Stimulated activated CD4-positive, alpha-beta T cell treated with anti-CD3 and anti-CD28 coated beads, Interleukin-4, amount 100 ng/mL, for 4 hours (primary cell): ENCODE measurements at regions not wholly inside any gene's neighbourhood (a gene's known extent, or its start where the extent isn't known, plus 50 kb on each side); places are given as distances from the start of the nearest gene placed in this dataset.

Source experiments
- DNase-seq, 2 experiments: peaks; one replicate each; pipeline ENCODE4 v3.0.0-alpha.2; 2020

DNA sequence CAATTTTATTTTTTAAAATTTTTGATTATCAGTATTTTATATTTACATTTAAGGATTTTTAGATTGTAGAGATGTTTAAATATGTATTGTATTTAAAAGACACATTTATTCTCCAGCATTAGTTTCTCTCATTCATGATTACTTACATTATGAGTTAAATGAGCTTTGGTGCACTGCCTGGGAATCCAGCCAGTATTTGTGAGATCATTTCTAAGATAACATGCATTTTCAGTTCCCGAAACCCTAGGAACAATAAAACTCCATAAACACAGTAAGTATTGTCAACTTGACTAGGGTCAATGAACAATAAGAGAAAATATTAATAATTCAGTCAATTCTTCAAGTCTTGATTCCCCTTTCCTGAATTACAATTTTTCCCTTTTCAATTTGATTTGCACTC, 403.3 kb downstream of the PLK2 start:
- no peak for DNase-seq

- DNase-seq = no peak
Measured at GRCh38 chr5:58054018-58054417, 405.9 kb downstream of the PLK2 start.

- DNase-seq = no peak
Measured at GRCh38 chr5:58048954-58049353, 410.9 kb downstream of the PLK2 start.

GRCh38 chr5:58048185-58048925, 411.5 kb downstream of the PLK2 start:
- DNase-seq = no peak

DNA sequence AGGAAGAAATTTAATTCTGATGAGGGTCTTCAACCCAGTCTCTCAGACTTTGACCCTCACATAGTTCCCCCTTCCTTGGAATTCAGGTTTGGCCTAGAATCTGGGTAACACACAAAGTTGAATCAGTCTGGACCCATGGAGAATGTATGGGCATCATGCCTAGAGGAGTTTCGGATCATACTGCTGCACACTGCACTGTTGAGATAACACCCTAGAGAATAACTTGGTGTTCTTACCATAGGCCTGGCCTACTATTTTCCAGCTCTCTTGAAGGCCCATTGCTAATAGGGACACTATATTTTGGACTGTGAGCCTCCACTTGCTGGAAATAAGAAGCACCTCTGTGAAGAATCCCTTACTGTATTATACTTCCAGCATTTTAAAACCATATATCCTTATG, 413.5 kb downstream of the PLK2 start:
- no peak for DNase-seq

DNA sequence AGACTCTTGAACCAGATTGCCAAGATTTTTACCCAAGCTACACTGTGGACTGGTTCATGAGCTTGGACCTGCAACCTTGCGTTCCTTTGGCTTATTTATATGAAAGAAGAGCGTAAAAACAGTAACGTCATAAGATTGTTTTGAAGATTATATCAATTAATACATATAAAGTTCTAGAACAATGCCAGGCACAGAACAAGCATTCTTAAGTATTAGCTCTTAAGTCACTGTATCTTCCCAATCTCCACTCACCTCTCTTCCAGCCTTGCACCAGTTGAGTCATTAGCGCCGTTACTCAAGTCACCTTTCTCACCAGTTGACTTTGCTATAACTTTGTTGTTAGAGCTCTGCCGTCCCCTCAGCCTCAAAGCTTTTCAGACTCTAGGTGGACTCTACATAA, 415.7 kb downstream of the PLK2 start:
- no peak for DNase-seq

DNA sequence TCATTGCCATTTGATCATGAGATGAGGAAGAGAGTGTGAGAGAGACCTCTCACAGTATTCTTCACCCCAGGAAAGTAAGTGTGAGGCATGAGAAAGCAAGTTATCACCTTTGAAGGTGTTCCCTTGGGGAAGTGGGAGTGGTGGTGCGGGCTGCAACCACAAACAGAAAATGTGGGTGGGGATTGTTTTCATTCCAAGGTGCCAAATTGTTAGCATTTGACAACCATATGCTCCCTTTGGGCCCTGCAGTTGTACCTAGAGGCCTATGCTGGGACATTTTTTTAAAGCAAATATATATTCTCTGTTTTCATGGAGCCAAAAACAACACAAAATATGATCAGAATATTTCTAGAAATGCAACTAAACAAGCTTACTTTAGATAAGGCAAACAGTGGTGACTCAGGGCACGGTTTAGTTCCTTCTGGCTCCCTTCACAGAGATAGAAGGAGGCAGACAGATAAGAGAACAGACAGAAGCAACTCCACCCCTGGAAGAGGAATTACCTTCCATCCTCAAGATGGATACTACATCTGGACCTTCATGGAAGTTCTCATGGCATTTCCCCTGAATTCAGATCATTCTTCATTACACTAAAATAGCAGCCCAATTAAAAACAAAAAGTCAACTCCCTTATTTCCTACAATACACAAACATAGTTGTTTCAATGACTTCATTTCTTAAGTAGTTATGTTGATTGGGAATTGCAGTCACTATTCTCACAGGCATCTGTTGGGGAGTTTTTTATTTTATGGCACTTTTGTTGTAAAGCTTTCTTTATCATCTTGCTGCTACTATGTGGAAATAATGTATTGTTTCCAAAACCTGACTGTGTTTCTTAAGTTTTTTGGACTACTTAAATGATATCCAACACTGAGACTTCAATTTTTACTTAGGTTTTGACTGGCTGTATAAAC, 416.6 kb downstream of the PLK2 start:
- no peak for DNase-seq

DNA sequence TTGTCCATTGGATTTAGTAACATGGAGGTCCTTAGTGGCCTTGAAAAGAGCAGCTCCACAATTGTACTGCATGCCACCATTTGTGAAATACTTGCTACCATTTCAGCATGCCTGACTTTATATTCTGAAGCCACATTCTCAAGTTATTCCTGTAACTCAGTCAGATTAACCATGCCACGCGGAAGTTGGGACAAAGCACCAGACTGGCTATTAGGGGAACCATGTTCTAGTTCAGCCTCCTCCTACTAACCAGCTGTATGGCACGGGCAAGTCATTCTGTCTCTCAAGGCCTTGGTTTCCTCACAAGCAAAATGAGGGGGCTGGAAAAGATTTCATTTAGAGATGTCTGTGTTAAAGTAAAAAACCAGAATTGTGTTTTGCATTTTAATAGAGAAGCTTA, 418.0 kb downstream of the PLK2 start:
- no peak for DNase-seq

- DNase-seq = no peak
Measured at GRCh38 chr5:58040846-58041245, 419.0 kb downstream of the PLK2 start.

DNA sequence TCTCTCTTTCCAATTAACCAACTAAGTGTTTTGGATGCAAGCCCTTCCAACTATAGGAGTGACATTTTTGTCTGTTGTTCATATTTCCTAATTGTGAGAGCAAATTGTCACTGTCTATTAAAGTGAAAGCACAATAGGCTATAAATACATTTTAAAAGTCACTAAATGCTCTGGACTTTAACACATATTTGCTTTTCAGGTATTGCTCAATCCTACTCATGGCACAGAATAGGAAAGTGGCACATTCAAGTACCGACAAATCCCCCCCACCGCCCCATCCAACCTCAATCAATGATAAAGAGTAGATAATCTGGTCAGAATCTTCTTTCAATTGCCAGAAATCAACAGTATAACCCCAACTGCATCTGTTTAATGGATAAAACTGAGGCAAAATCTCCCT, 419.8 kb downstream of the PLK2 start:
- no peak for DNase-seq

GRCh38 chr5:58037899-58038298, 422.0 kb downstream of the PLK2 start:
- no peak for DNase-seq

GRCh38 chr5:58025809-58026208, 434.1 kb downstream of the PLK2 start:
- no peak for DNase-seq

- no peak for DNase-seq
Measured at GRCh38 chr5:58024151-58024550, 435.7 kb downstream of the PLK2 start.

DNA sequence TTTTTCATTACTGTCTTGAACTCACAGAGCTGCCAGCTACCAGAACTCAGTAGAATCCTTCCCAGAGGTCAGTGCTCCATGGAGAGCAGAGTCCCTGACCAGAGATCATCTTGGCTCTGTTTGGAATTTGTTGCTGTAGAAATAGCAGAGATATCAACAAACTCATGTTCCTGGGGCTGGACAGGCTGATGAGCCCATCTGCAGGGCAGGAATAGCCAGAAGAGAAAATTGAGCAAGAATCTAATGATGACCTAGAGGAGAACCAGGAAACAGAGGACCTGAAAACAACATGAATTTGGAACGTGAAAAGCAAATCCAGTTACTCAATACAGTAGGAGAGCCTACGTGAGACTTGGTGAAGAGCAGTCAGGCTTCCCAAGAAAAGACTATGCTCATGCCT, 437.8 kb downstream of the PLK2 start:
- DNase-seq = no peak

DNA sequence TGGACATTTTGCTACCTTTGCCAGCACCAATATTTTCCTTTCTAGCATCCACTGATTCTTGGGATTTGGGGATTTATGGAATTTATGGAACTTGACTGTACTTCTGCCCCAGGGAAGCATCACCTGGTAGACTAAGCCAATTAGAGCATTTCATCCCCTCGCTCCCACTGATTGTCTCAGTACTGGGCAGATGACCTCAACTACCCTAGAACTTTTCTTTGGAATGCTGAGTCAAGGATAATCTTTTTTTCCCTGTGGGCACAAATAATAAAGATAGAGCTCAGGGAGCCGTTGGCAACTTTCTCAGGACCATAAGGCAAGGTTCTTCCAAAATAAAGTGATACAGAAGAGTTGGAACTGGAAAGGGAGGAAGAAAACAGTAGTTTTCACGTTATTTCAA, 438.4 kb downstream of the PLK2 start:
- DNase-seq = no peak

DNA sequence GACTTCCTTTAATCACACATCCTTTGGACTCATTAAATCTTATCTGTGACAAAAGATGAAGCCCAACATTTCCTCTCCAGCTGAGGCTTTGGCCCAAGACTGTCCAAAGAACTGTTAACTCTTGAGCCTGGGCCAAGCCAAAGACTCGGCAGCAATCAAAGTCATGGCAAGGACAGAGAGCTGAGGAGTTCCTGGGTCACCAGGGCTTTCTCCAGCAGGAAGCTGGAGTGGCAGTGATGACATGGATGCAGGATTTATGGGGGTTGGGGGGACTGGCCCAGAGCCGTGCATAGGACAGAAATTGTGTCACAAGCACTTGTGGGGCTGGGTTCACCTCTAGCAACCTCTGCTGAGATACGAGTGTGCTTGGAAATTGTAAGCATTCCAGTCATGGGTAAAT, 440.3 kb downstream of the PLK2 start:
- DNase-seq = no peak

- DNase-seq = no peak
Measured at GRCh38 chr5:58018016-58018415, 441.9 kb downstream of the PLK2 start.

DNA sequence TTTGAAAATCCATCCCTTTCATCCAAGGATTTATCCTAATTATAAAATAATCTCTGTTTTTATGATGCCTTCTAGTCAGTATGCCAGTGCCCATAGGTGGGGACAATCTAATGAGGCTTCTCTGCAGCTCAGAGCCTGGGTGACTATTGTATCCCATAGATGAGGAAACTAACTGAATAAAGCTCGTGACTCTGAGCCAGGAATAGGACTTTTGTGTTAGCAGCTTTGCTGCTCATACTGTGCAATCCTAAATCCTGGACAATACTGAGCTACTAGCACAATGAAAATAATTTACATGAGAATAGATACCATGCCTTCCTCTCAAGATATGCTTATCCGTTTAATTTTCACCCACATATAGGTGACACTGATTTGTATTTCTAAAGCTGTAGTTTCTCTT, 443.0 kb downstream of the PLK2 start:
- no peak for DNase-seq

DNA sequence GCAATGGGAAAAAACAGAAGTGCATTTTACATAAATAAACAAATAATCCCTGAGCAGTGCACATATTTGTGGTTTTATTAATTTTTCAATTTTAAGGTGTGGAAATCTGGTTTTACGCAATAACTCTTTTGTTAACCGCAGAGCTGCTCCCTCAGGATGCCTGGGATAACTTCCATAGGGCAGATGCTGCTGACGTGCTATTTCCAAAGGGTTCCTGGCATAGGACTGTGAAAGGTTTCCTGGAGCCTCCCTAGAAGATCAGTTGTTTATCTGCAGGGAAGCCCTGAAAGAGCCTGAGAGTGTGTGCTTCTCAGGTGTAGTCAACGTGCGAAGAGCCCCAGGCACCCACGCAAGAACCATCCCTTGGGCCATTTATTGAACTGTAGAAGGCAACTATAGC, 443.5 kb downstream of the PLK2 start:
- DNase-seq = no peak

DNA sequence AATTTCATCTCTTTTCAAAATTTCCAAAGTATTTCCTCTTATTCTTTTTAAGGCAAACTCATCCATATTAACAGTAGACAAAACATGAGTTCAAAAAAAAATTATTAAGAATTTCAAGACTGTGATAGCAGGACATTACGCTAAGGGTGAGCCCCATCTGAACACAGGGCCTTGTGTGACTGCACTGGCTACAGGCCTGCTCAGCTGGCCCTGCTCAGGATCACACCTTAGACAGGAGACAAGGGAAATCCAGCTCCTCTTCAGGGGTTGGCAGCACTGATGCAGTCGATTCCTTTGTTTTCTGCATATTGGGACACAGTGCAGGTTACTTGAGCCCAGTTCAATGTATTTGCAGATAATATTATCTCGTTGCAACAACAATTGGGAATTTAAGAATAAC, 444.7 kb downstream of the PLK2 start:
- DNase-seq = no peak

DNA sequence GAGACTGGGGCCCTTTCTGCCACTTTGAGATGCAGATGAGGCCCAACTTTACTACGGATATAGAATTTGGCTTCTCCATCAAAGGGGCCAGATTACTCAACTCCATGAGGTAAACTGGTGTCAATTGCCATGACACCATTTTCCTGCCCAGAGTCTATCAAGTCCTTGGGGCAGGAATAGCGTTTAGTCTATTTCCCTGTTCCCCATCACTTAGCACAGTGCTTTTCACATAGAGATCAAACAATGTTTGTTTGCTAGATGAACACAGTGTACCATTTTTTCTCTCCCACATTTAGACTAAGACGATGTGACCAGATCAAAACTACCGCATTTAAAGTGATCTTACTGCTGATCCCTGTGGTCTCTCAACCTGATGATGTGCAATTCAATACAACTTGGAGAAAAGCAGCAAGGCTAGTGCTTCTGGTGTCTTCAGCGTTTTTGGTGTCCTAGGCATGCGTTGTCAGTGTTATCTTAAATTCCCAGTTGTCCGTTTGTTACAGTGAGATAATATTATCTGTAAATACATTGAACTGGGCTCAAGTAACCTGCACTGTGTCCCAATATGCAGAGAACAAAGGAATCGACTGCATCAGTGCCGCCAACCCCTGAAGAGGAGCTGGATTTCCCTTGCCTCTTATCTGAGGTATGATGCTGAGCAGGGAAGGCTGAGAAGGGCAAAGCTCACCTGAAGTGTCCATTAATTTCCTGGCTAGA, 446.2 kb downstream of the PLK2 start:
- no peak for DNase-seq

DNA sequence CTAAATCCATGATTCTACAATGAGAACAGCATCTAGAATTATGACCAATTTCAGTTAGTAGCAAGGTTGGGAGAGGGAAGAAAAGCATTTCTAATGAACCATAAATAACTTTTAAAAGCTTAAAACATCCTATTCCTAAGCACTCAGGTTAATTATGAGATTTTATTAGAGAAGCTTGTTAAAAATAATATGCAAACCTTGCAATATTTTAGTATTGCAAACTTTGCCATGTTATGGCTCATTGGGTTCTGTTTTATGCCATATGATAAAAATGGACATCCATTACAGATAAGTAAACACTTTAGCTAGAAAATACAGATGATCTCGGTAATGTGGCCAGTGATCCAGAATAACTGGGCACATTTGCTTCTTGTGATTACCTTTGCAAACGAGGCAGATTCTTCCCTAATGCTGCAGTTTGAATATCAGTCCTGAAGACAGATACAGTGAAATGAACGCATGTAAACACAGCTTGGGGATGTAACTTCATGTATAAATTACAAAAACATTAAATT, 447.0 kb downstream of the PLK2 start:
- no peak for DNase-seq

DNA sequence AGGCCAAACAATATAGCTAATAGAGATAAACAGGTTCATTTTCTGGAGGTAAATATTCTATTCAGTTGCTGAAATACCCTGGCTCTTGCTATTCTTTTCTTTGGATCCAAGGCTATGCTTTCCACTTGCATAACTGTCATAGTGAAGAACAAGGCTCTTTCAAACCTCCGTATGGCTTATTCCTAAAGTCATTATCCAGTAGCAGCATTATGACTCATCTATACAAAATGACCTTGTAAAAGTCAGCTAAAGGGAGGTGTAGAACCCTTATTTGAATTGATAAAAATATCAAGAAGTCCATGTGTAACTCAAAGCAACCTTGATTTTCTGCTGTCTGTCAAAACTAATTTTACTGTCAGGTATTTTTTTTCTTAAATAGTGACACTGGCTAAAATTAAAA, 447.8 kb downstream of the PLK2 start:
- no peak for DNase-seq

- DNase-seq = no peak
Measured at GRCh38 chr5:58011301-58011700, 448.6 kb downstream of the PLK2 start.
